ENCODE measurements at regions not wholly inside any gene's neighbourhood (a gene's known extent, or its start where the extent isn't known, plus 50 kb on each side); places are given as distances from the start of the nearest gene placed in this dataset.
"Not testable (repeated sequence)": the region's sequence is repeated elsewhere in the genome, so short reads cannot be mapped to it uniquely, and the experiment has no call there.

- DNase-seq: peak in 1 of 2 donors; percentile 9
Measured at GRCh38 chr2:156003780-156004179, 328.7 kb downstream of the NR4A2 start.

GRCh38 chr2:156001851-156002250, 330.7 kb downstream of the NR4A2 start:
- no peak for DNase-seq

- DNase-seq: no peak
Measured at GRCh38 chr2:155997538-155997937, 335.0 kb downstream of the NR4A2 start.

- DNase-seq: no peak
Measured at GRCh38 chr2:155994315-155994714, 338.2 kb downstream of the NR4A2 start.

- DNase-seq: no peak
Measured at GRCh38 chr2:155983845-155984244, 348.7 kb downstream of the NR4A2 start.

GRCh38 chr2:155982135-155982534, 350.4 kb downstream of the NR4A2 start:
- DNase-seq: no peak

- DNase-seq: peak; percentile 29 to 39
Measured at GRCh38 chr2:155980941-155981560, 351.5 kb downstream of the NR4A2 start.

GRCh38 chr2:155975734-155976133, 356.8 kb downstream of the NR4A2 start:
- no peak for DNase-seq

- DNase-seq: no peak
Measured at GRCh38 chr2:155972916-155973315, 359.6 kb downstream of the NR4A2 start.

GRCh38 chr2:155966064-155966471, 366.5 kb downstream of the NR4A2 start:
- DNase-seq: not testable (repeated sequence)

- no peak for DNase-seq
Measured at GRCh38 chr2:155965415-155966063, 367.0 kb downstream of the NR4A2 start.

GRCh38 chr2:155961641-155962040, 370.9 kb downstream of the NR4A2 start:
- DNase-seq: no peak

- DNase-seq: no peak
Measured at GRCh38 chr2:155958834-155959233, 373.7 kb downstream of the NR4A2 start.

GRCh38 chr2:155947069-155947468, 385.5 kb downstream of the NR4A2 start:
- no peak for DNase-seq

- DNase-seq: no peak
Measured at GRCh38 chr2:155944218-155944617, 388.3 kb downstream of the NR4A2 start.

- no peak for DNase-seq
Measured at GRCh38 chr2:155930312-155930711, 402.2 kb downstream of the NR4A2 start.

GRCh38 chr2:155917380-155917779, 415.1 kb downstream of the NR4A2 start:
- no peak for DNase-seq

GRCh38 chr2:155913356-155913755, 419.2 kb downstream of the NR4A2 start:
- DNase-seq: no peak

- DNase-seq: no peak
Measured at GRCh38 chr2:155908567-155908966, 424.0 kb downstream of the NR4A2 start.

GRCh38 chr2:155907211-155907610, 425.3 kb downstream of the NR4A2 start:
- DNase-seq: no peak

GRCh38 chr2:155905657-155906056, 426.9 kb downstream of the NR4A2 start:
- no peak for DNase-seq

GRCh38 chr2:155904720-155905119, 427.8 kb downstream of the NR4A2 start:
- DNase-seq: no peak

GRCh38 chr2:155902635-155903034, 429.9 kb downstream of the NR4A2 start:
- no peak for DNase-seq

- no peak for DNase-seq
Measured at GRCh38 chr2:155895016-155895415, 437.5 kb downstream of the NR4A2 start.

- DNase-seq: not testable (repeated sequence)
Measured at GRCh38 chr2:155880382-155880781, 452.1 kb downstream of the NR4A2 start.
